ENCODE measurements at regions not wholly inside any gene's neighbourhood (a gene's known extent, or its start where the extent isn't known, plus 50 kb on each side); places are given as distances from the start of the nearest gene placed in this dataset.

DNA sequence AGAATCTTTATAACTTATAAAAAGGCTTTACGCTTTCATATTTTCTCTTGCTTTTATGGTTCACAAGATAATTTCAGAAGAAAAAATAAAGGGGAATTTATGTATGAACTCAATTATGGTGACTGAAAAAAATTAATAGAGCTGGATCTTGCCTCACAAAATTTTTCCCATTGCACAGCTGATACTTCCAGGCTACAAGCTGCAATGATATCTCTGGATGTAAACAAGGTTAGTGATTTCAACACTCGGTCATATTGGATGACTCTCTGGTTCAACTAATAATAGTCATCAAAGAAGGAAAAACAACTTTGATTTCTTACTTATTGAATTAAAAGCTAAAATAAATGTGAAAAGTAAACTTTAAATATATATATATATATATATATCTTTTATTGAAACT lies 868.0 kb downstream of the FAT4 start:
- TF ChIP-seq, protein P1, sequence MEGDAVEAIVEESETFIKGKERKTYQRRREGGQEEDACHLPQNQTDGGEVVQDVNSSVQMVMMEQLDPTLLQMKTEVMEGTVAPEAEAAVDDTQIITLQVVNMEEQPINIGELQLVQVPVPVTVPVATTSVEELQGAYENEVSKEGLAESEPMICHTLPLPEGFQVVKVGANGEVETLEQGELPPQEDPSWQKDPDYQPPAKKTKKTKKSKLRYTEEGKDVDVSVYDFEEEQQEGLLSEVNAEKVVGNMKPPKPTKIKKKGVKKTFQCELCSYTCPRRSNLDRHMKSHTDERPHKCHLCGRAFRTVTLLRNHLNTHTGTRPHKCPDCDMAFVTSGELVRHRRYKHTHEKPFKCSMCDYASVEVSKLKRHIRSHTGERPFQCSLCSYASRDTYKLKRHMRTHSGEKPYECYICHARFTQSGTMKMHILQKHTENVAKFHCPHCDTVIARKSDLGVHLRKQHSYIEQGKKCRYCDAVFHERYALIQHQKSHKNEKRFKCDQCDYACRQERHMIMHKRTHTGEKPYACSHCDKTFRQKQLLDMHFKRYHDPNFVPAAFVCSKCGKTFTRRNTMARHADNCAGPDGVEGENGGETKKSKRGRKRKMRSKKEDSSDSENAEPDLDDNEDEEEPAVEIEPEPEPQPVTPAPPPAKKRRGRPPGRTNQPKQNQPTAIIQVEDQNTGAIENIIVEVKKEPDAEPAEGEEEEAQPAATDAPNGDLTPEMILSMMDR (IDR thresholded peaks at IDR 0.05; ENCODE audit: insufficient read depth, low read length) = no peak
- TF ChIP-seq POLR2AphosphoS5 (IDR thresholded peaks at IDR 0.05; ENCODE audit: low read depth) = no peak

Data from HL-60 (cell line).